Liver (tissue), 8 donors: ENCODE measurements at regions not wholly inside any gene's neighbourhood (a gene's known extent, or its start where the extent isn't known, plus 50 kb on each side); places are given as distances from the start of the nearest gene placed in this dataset.

ENCODE experiments used
- DNase-seq: peaks from one replicate; pipeline ENCODE4 v3.0.0-alpha.2; 2017; ENCODE audit warnings: low spot score
- H3K27ac ChIP-seq, 2 donors: one replicate each; pipeline ENCODE4 v1.7.0; 2013; ENCODE audit warnings: inconsistent platforms in 2 of 2, low read length in 2 of 2, control low read depth in 1 of 2, low read depth in 1 of 2, mild to moderate bottlenecking in 1 of 2
- H3K27me3 ChIP-seq, 4 donors: one replicate each; pipeline versions ENCODE4 v1.6.1 to v1.7.0; 2013; ENCODE audit warnings: low read length in 3 of 4, inconsistent platforms in 1 of 4, mild to moderate bottlenecking in 1 of 4, moderate library complexity in 1 of 4; ENCODE audit not compliant: control insufficient read depth in 4 of 4, insufficient read depth in 4 of 4
- H3K36me3 ChIP-seq, 4 donors: one replicate each; pipeline versions ENCODE4 v1.6.1 to v1.7.0; 2013; ENCODE audit warnings: low read length in 3 of 4, mild to moderate bottlenecking in 3 of 4, low read depth in 1 of 4, moderate library complexity in 1 of 4; ENCODE audit not compliant: control insufficient read depth in 4 of 4, insufficient read depth in 3 of 4
- H3K4me1 ChIP-seq, 4 donors: one replicate each; pipeline versions ENCODE4 v1.6.1 to v1.7.0; 2013; ENCODE audit warnings: low read length in 3 of 4, mild to moderate bottlenecking in 3 of 4, moderate library complexity in 1 of 4; ENCODE audit not compliant: control insufficient read depth in 4 of 4, insufficient read depth in 4 of 4
- H3K4me3 ChIP-seq, 3 donors: one replicate each; pipeline versions ENCODE4 v1.6.1 to v1.7.0; 2013; ENCODE audit warnings: low read length in 3 of 3, control low read depth in 1 of 3, low read depth in 1 of 3, mild to moderate bottlenecking in 1 of 3
- H3K9ac ChIP-seq, 2 donors: one replicate each; pipeline ENCODE4 v1.7.0; 2013; ENCODE audit warnings: low read length in 2 of 2, mild to moderate bottlenecking in 2 of 2, moderate library complexity in 2 of 2, control low read depth in 1 of 2, low read depth in 1 of 2
- H3K9me3 ChIP-seq, 4 donors: one replicate each; pipeline versions ENCODE4 v1.6.1 to v1.7.0; 2013; ENCODE audit warnings: low read length in 3 of 4; ENCODE audit not compliant: control insufficient read depth in 4 of 4
- EGR1 ChIP-seq, 2 donors: IDR thresholded peaks; 2 replicates each; pipeline ENCODE4 v1.6.1; 2016 to 2018; ENCODE audit warnings: antibody characterized with exemption in 2 of 2, low read depth in 2 of 2
- FOXA1 ChIP-seq: IDR thresholded peaks from 2 replicates; pipeline ENCODE4 v1.6.1; 2016; ENCODE audit warnings: antibody characterized with exemption
- FOXA2 ChIP-seq: IDR thresholded peaks from 2 replicates; pipeline ENCODE4 v1.6.1; 2016; ENCODE audit warnings: antibody characterized with exemption
- GABPA ChIP-seq, 2 donors: IDR thresholded peaks in 1 of 2; conservative IDR thresholded peaks in 1 of 2; 2 replicates each; pipeline ENCODE4 v1.6.1; 2016; ENCODE audit warnings: antibody characterized with exemption in 2 of 2, mild to moderate bottlenecking in 1 of 2, moderate library complexity in 1 of 2
- HNF4A ChIP-seq, 2 donors: conservative IDR thresholded peaks; 2 replicates each; pipeline ENCODE4 v1.6.1; 2016; ENCODE audit warnings: antibody characterized with exemption in 2 of 2, mild to moderate bottlenecking in 2 of 2
- HNF4G ChIP-seq: IDR thresholded peaks from 2 replicates; pipeline ENCODE4 v1.6.1; 2016; ENCODE audit warnings: antibody characterized with exemption
- JUND ChIP-seq, 2 donors: IDR thresholded peaks; 2 replicates each; pipeline ENCODE4 v1.6.1; 2016; ENCODE audit warnings: antibody characterized with exemption in 2 of 2
- RAD21 ChIP-seq, 2 donors: IDR thresholded peaks; 2 replicates each; pipeline ENCODE4 v1.6.1; 2016; ENCODE audit warnings: antibody characterized with exemption in 2 of 2, mild to moderate bottlenecking in 2 of 2
- REST ChIP-seq: IDR thresholded peaks from 2 replicates; pipeline ENCODE4 v1.6.1; 2016; ENCODE audit warnings: antibody characterized with exemption, mild to moderate bottlenecking
- RXRA ChIP-seq, 2 donors: IDR thresholded peaks; 2 replicates each; pipeline ENCODE4 v1.6.1; 2017 to 2018; ENCODE audit warnings: antibody characterized with exemption in 2 of 2, mild to moderate bottlenecking in 1 of 2
- SP1 ChIP-seq: IDR thresholded peaks from 2 replicates; pipeline ENCODE4 v1.6.1; 2018; ENCODE audit warnings: antibody characterized with exemption, mild to moderate bottlenecking
- TAF1 ChIP-seq: conservative IDR thresholded peaks from 2 replicates; pipeline ENCODE4 v1.6.1; 2016; ENCODE audit warnings: antibody characterized with exemption, mild to moderate bottlenecking
- YY1 ChIP-seq: IDR thresholded peaks from 2 replicates; pipeline ENCODE4 v1.6.1; 2016; ENCODE audit warnings: antibody characterized with exemption, mild to moderate bottlenecking
- ZBTB33 ChIP-seq: IDR thresholded peaks from 2 replicates; pipeline ENCODE4 v1.6.1; 2016; ENCODE audit warnings: antibody characterized with exemption
- WGBS: extraction: QIAGEN DNeasy Blood & Tissue Kit; methylation state at CpG from one replicate; pipeline ENCODE4 v1.1.7; 2013; 5-methylcytosine and 5-hydroxymethylcytosine counted together
- TF ChIP-seq, protein P1 (sequence below): IDR thresholded peaks from 2 replicates; pipeline ENCODE4 v1.6.1; 2016; ENCODE audit warnings: antibody characterized with exemption
- TF ChIP-seq, protein P2 (sequence below): fragments of 150-350 bp; IDR thresholded peaks from 2 replicates; pipeline ENCODE4 v1.5.1; 2017; ENCODE audit warnings: improper control_type of control experiment, low read depth, low read length; ENCODE audit not compliant: missing input control
- TF ChIP-seq, protein P3 (sequence below): IDR thresholded peaks from 2 replicates; pipeline ENCODE4 v1.6.1; 2016; ENCODE audit warnings: antibody characterized with exemption
- donor health status: healthy.
- donor health status: healthy.
- donor health status: healthy.
- donor health status: healthy.
- donor health status: healthy.

DNA sequence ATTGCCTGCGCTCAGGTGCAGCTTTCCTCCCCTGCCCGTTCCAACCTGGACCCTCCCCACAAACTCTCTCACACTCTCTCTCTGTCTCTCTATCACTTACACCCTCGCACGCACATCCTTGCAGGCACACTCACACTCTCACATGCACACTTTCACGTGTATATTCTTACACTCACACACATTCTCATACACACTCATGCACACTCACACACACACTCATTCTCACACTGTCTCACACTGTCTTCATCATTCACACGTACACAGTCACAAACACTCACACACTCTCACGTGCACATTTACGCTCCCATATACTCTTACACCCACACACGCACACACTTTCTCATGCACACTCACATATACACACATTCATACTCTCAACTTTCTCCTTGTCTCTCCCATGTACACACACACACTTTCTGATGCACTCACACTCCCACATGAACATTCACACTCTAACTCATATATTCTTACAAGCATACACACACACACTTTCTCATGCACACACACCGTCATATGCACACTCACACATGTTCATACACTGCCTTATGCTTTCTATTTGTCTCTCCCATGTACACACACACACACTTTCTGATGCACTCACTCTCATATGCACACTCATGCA lies 229.3 kb downstream of the SNX18 start:
- Histone ChIP-seq H3K36me3 (no peaks in the 10 kb centered on the region), H3K4me1 (peaks cover 0 to 9% (median 4%) of the 10 kb centered on the region in 4 donors), H3K27ac (no peak overlapping the region), H3K27me3 (no peaks in the 10 kb centered on the region), H3K4me3 (no peak overlapping the region), H3K9ac (no peak overlapping the region), H3K9me3 (peaks cover 0 to 3% (median 0%) of the 10 kb centered on the region in 4 donors)
- TF ChIP-seq RXRA (IDR thresholded peaks at IDR 0.05) (no peak), RAD21 (IDR thresholded peaks at IDR 0.05) (no peak), EGR1 (IDR thresholded peaks at IDR 0.05; ENCODE audit: low read depth in 2 of 2) (no peak), HNF4A (conservative IDR thresholded peaks at IDR 0.05) (no peak), YY1 (no peak), REST (no peak), ZBTB33 (no peak), JUND (IDR thresholded peaks at IDR 0.05) (no peak), FOXA1 (no peak), TAF1 (no peak), FOXA2 (no peak), SP1 (no peak), HNF4G (no peak), GABPA (IDR thresholded peaks at IDR 0.05 in 1 of 2, conservative IDR thresholded peaks at IDR 0.05 in 1 of 2) (no peak)
- TF ChIP-seq, protein P1, sequence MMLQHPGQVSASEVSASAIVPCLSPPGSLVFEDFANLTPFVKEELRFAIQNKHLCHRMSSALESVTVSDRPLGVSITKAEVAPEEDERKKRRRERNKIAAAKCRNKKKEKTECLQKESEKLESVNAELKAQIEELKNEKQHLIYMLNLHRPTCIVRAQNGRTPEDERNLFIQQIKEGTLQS, result no peak
- TF ChIP-seq, protein P2, sequence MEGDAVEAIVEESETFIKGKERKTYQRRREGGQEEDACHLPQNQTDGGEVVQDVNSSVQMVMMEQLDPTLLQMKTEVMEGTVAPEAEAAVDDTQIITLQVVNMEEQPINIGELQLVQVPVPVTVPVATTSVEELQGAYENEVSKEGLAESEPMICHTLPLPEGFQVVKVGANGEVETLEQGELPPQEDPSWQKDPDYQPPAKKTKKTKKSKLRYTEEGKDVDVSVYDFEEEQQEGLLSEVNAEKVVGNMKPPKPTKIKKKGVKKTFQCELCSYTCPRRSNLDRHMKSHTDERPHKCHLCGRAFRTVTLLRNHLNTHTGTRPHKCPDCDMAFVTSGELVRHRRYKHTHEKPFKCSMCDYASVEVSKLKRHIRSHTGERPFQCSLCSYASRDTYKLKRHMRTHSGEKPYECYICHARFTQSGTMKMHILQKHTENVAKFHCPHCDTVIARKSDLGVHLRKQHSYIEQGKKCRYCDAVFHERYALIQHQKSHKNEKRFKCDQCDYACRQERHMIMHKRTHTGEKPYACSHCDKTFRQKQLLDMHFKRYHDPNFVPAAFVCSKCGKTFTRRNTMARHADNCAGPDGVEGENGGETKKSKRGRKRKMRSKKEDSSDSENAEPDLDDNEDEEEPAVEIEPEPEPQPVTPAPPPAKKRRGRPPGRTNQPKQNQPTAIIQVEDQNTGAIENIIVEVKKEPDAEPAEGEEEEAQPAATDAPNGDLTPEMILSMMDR, result no peak
- TF ChIP-seq, protein P3, sequence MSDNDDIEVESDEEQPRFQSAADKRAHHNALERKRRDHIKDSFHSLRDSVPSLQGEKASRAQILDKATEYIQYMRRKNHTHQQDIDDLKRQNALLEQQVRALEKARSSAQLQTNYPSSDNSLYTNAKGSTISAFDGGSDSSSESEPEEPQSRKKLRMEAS, result no peak
- 96% methylated on average over 10 of the region's 10 CpGs for WGBS
- no peak for DNase-seq
